ENCODE measurements at regions not wholly inside any gene's neighbourhood (a gene's known extent, or its start where the extent isn't known, plus 50 kb on each side); places are given as distances from the start of the nearest gene placed in this dataset.

DNA sequence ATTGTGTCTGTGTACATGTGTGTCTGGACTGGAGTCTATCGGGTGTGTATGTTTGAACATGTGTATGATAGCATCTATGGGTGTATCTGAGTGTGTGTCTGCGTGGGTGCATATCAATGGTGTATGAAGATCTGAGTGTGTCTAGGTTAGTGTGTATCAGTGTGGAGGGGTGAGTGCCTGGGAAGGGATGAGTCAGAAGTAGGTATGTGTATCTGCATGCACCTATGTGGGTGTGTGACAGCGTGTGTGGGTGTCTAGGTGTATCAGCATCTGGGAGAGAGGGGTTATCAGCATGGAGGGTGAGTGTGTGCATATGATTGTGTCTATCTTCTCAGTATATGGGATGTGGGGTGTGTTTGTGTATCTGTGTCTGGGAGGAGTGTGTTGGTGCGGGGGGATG is 58.2 kb upstream of the LHX1 start:
- TF ChIP-seq, protein P1, sequence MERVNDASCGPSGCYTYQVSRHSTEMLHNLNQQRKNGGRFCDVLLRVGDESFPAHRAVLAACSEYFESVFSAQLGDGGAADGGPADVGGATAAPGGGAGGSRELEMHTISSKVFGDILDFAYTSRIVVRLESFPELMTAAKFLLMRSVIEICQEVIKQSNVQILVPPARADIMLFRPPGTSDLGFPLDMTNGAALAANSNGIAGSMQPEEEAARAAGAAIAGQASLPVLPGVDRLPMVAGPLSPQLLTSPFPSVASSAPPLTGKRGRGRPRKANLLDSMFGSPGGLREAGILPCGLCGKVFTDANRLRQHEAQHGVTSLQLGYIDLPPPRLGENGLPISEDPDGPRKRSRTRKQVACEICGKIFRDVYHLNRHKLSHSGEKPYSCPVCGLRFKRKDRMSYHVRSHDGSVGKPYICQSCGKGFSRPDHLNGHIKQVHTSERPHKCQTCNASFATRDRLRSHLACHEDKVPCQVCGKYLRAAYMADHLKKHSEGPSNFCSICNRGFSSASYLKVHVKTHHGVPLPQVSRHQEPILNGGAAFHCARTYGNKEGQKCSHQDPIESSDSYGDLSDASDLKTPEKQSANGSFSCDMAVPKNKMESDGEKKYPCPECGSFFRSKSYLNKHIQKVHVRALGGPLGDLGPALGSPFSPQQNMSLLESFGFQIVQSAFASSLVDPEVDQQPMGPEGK (tag by site-specific recombination; IDR thresholded peaks at IDR 0.05) = no peak
- TF ChIP-seq, protein P2, sequence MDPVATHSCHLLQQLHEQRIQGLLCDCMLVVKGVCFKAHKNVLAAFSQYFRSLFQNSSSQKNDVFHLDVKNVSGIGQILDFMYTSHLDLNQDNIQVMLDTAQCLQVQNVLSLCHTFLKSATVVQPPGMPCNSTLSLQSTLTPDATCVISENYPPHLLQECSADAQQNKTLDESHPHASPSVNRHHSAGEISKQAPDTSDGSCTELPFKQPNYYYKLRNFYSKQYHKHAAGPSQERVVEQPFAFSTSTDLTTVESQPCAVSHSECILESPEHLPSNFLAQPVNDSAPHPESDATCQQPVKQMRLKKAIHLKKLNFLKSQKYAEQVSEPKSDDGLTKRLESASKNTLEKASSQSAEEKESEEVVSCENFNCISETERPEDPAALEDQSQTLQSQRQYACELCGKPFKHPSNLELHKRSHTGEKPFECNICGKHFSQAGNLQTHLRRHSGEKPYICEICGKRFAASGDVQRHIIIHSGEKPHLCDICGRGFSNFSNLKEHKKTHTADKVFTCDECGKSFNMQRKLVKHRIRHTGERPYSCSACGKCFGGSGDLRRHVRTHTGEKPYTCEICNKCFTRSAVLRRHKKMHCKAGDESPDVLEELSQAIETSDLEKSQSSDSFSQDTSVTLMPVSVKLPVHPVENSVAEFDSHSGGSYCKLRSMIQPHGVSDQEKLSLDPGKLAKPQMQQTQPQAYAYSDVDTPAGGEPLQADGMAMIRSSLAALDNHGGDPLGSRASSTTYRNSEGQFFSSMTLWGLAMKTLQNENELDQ (tag by site-specific recombination; IDR thresholded peaks at IDR 0.05; ENCODE audit: low read depth) = no peak
- TF ChIP-seq, protein P3, sequence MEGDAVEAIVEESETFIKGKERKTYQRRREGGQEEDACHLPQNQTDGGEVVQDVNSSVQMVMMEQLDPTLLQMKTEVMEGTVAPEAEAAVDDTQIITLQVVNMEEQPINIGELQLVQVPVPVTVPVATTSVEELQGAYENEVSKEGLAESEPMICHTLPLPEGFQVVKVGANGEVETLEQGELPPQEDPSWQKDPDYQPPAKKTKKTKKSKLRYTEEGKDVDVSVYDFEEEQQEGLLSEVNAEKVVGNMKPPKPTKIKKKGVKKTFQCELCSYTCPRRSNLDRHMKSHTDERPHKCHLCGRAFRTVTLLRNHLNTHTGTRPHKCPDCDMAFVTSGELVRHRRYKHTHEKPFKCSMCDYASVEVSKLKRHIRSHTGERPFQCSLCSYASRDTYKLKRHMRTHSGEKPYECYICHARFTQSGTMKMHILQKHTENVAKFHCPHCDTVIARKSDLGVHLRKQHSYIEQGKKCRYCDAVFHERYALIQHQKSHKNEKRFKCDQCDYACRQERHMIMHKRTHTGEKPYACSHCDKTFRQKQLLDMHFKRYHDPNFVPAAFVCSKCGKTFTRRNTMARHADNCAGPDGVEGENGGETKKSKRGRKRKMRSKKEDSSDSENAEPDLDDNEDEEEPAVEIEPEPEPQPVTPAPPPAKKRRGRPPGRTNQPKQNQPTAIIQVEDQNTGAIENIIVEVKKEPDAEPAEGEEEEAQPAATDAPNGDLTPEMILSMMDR (tag by site-specific recombination; IDR thresholded peaks at IDR 0.05) = no peak
- TF ChIP-seq YY1 (tag by site-specific recombination; IDR thresholded peaks at IDR 0.05) = no peak
- TF ChIP-seq SP3 (tag by site-specific recombination; IDR thresholded peaks at IDR 0.05) = no peak
- TF ChIP-seq ZNF274 (IDR thresholded peaks at IDR 0.05; ENCODE audit: low read length) = no peak
- no peak for TF ChIP-seq ZNF274 (tag by site-specific recombination; IDR thresholded peaks at IDR 0.05; ENCODE audit: borderline replicate concordance)
- TF ChIP-seq, protein P4, sequence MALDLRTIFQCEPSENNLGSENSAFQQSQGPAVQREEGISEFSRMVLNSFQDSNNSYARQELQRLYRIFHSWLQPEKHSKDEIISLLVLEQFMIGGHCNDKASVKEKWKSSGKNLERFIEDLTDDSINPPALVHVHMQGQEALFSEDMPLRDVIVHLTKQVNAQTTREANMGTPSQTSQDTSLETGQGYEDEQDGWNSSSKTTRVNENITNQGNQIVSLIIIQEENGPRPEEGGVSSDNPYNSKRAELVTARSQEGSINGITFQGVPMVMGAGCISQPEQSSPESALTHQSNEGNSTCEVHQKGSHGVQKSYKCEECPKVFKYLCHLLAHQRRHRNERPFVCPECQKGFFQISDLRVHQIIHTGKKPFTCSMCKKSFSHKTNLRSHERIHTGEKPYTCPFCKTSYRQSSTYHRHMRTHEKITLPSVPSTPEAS (tag by site-specific recombination; IDR thresholded peaks at IDR 0.05) = no peak
- no peak for TF ChIP-seq ZNF792 (tag by site-specific recombination; IDR thresholded peaks at IDR 0.05)
- TF ChIP-seq ZNF423 (tag by site-specific recombination; IDR thresholded peaks at IDR 0.05) = no peak
- TF ChIP-seq ZNF311 (tag by site-specific recombination; IDR thresholded peaks at IDR 0.05; ENCODE audit: borderline replicate concordance) = no peak
- TF ChIP-seq, protein P5, sequence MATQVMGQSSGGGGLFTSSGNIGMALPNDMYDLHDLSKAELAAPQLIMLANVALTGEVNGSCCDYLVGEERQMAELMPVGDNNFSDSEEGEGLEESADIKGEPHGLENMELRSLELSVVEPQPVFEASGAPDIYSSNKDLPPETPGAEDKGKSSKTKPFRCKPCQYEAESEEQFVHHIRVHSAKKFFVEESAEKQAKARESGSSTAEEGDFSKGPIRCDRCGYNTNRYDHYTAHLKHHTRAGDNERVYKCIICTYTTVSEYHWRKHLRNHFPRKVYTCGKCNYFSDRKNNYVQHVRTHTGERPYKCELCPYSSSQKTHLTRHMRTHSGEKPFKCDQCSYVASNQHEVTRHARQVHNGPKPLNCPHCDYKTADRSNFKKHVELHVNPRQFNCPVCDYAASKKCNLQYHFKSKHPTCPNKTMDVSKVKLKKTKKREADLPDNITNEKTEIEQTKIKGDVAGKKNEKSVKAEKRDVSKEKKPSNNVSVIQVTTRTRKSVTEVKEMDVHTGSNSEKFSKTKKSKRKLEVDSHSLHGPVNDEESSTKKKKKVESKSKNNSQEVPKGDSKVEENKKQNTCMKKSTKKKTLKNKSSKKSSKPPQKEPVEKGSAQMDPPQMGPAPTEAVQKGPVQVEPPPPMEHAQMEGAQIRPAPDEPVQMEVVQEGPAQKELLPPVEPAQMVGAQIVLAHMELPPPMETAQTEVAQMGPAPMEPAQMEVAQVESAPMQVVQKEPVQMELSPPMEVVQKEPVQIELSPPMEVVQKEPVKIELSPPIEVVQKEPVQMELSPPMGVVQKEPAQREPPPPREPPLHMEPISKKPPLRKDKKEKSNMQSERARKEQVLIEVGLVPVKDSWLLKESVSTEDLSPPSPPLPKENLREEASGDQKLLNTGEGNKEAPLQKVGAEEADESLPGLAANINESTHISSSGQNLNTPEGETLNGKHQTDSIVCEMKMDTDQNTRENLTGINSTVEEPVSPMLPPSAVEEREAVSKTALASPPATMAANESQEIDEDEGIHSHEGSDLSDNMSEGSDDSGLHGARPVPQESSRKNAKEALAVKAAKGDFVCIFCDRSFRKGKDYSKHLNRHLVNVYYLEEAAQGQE (tag by site-specific recombination; IDR thresholded peaks at IDR 0.05) = no peak
- TF ChIP-seq ZNF239 (tag by site-specific recombination; IDR thresholded peaks at IDR 0.05) = no peak
- no peak for TF ChIP-seq ZNF169 (tag by site-specific recombination; IDR thresholded peaks at IDR 0.05)
- TF ChIP-seq, protein P6, sequence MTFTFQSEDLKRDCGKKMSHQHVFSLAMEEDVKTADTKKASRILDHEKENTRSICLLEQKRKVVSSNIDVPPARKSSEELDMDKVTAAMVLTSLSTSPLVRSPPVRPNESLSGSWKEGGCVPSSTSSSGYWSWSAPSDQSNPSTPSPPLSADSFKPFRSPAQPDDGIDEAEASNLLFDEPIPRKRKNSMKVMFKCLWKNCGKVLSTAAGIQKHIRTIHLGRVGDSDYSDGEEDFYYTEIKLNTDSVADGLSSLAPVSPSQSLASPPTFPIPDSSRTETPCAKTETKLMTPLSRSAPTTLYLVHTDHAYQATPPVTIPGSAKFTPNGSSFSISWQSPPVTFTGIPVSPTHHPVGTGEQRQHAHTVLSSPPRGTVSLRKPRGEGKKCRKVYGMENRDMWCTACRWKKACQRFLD (tag by site-specific recombination; IDR thresholded peaks at IDR 0.05) = no peak

All from HEK293 (cell line).